H1 (cell line): ENCODE measurements at regions not wholly inside any gene's neighbourhood (a gene's known extent, or its start where the extent isn't known, plus 50 kb on each side); places are given as distances from the start of the nearest gene placed in this dataset.

Experiments
- CTCF ChIA-PET: fragments of 300-600 bp; sonication (Branson Sonifier 250); formaldehyde crosslinking; loops from one replicate; lab custom pipeline; 2021; ENCODE audit not compliant: partially characterized antibody; lab: Charles Lee
- POLR2A ChIA-PET: fragments of 300-600 bp; sonication (Branson Sonifier 250); formaldehyde crosslinking; loops from one replicate; lab custom pipeline; 2021; ENCODE audit warnings: inconsistent platforms; ENCODE audit not compliant: partially characterized antibody; lab: Charles Lee
- DNase-seq, 2 experiments: peaks; one replicate each; pipeline versions ENCODE4 v3.0.0 to v3.0.0-alpha.2; 2010 to 2022; ENCODE audit warnings: low spot score in 2 of 2, low read depth in 1 of 2, mixed read lengths in 1 of 2
- FAIRE-seq: peaks from 2 replicates; lab custom pipeline; 2011; peaks lifted over from hg19 to GRCh38; lab: Jason Lieb, UNC
- H2AFZ ChIP-seq: 2 replicates; pipeline ENCODE4 v1.8.1; 2012; ENCODE audit warnings: low read length, inconsistent platforms
- H2AK5ac ChIP-seq: 2 replicates; pipeline ENCODE4 v1.6.1; 2013; ENCODE audit warnings: low read depth, low read length
- H2BK120ac ChIP-seq: replicated peaks from 2 replicates; pipeline ENCODE3; 2013; ENCODE audit warnings: low read depth, low read length, inconsistent platforms
- H2BK12ac ChIP-seq: 2 replicates; pipeline ENCODE4 v1.6.1; 2013; ENCODE audit warnings: low read depth, low read length
- H2BK15ac ChIP-seq: 2 replicates; pipeline ENCODE4 v1.6.1; 2013; ENCODE audit warnings: low read length
- H2BK20ac ChIP-seq: 2 replicates; pipeline ENCODE4 v1.6.1; 2013; ENCODE audit warnings: low read length
- H2BK5ac ChIP-seq: 2 replicates; pipeline ENCODE4 v1.6.1; 2013; ENCODE audit warnings: low read depth, low read length
- H3K14ac ChIP-seq: 2 replicates; pipeline ENCODE4 v1.6.1; 2013; ENCODE audit warnings: inconsistent platforms; ENCODE audit not compliant: insufficient read length
- H3K18ac ChIP-seq: 2 replicates; pipeline ENCODE4 v1.6.1; 2013; ENCODE audit warnings: low read length; ENCODE audit errors: extremely low read depth
- H3K23ac ChIP-seq: 2 replicates; pipeline ENCODE4 v1.6.1; 2013; ENCODE audit warnings: inconsistent platforms; ENCODE audit not compliant: insufficient read length
- H3K23me2 ChIP-seq: 2 replicates; pipeline ENCODE4 v1.6.1; 2013; ENCODE audit warnings: low read depth, low read length
- H3K27ac ChIP-seq: 2 replicates; pipeline ENCODE4 v1.6.1; 2011; ENCODE audit warnings: low read depth, low read length, inconsistent platforms
- H3K27me3 ChIP-seq, 4 experiments: replicated peaks in 1 of 4; 1 replicate in 1 of 4; 2 replicates in 3 of 4; pipeline versions ENCODE4 v1.6.1 to v1.8.1; 2011 to 2013; ENCODE audit warnings: low read length in 3 of 4, mild to moderate bottlenecking in 3 of 4, inconsistent platforms in 2 of 4, mixed read lengths in 2 of 4, moderate library complexity in 1 of 4; ENCODE audit not compliant: control insufficient read depth in 3 of 4, insufficient read depth in 3 of 4; ENCODE audit errors: extremely low read depth in 1 of 4
- H3K36me3 ChIP-seq, 4 experiments: 2 replicates each; pipeline versions ENCODE4 v1.6.1 to v1.8.1; 2011 to 2013; ENCODE audit warnings: mild to moderate bottlenecking in 4 of 4, low read length in 3 of 4, moderate library complexity in 2 of 4, control low read depth in 1 of 4, inconsistent platforms in 1 of 4; ENCODE audit not compliant: insufficient read depth in 4 of 4, control insufficient read depth in 2 of 4
- H3K4ac ChIP-seq: replicated peaks from 2 replicates; pipeline ENCODE3; 2013; ENCODE audit warnings: low read length, low read depth, mixed read lengths, inconsistent platforms; ENCODE audit not compliant: insufficient read length
- H3K4me1 ChIP-seq, 4 experiments: replicated peaks in 1 of 4; 1 replicate in 1 of 4; 2 replicates in 3 of 4; pipeline versions ENCODE4 v1.6.1 to v1.8.1; 2011 to 2013; ENCODE audit warnings: low read length in 3 of 4, inconsistent platforms in 2 of 4, mixed read lengths in 1 of 4; ENCODE audit not compliant: insufficient read depth in 4 of 4, control insufficient read depth in 3 of 4
- H3K4me2 ChIP-seq, 2 experiments: 2 replicates each; pipeline versions ENCODE4 v1.6.1 to v1.8.1; 2011 to 2013; ENCODE audit warnings: low read depth in 2 of 2, low read length in 2 of 2, control low read depth in 1 of 2, inconsistent platforms in 1 of 2, mild to moderate bottlenecking in 1 of 2; ENCODE audit not compliant: insufficient read depth in 1 of 2
- H3K4me3 ChIP-seq, 4 experiments: fragments of 200-600, 300-600 bp in 1 of 4; sonication (generic), shearing (Covaris generic), sonication (Bioruptor Twin) in 1 of 4; 2 replicates each; pipeline versions ENCODE4 v1.5.1 to v1.8.1; 2011 to 2016; ENCODE audit warnings: low read length in 4 of 4, low read depth in 3 of 4, control low read depth in 2 of 4, inconsistent platforms in 2 of 4, mild to moderate bottlenecking in 2 of 4, mixed read lengths in 1 of 4, moderate library complexity in 1 of 4; ENCODE audit not compliant: insufficient read depth in 2 of 4; ENCODE audit errors: extremely low read depth in 1 of 4
- H3K56ac ChIP-seq: replicated peaks from 2 replicates; pipeline ENCODE3; 2013; ENCODE audit warnings: low read depth, mild to moderate bottlenecking, mixed read lengths, low read length, inconsistent platforms; ENCODE audit not compliant: insufficient read length
- H3K79me1 ChIP-seq: 2 replicates; pipeline ENCODE4 v1.6.1; 2013; ENCODE audit warnings: low read depth, low read length, control low read depth
- H3K79me2 ChIP-seq, 2 experiments: 2 replicates each; pipeline versions ENCODE4 v1.6.1 to v1.8.1; 2012 to 2013; ENCODE audit warnings: low read length in 2 of 2, mild to moderate bottlenecking in 2 of 2, inconsistent platforms in 1 of 2; ENCODE audit not compliant: insufficient read depth in 2 of 2, control insufficient read depth in 1 of 2
- H3K9ac ChIP-seq, 4 experiments: replicated peaks in 1 of 4; 1 replicate in 1 of 4; 2 replicates in 3 of 4; pipeline versions ENCODE4 v1.6.1 to v1.8.1; 2011 to 2013; ENCODE audit warnings: low read depth in 3 of 4, low read length in 3 of 4, control low read depth in 2 of 4, mild to moderate bottlenecking in 2 of 4, moderate library complexity in 2 of 4, inconsistent platforms in 1 of 4; ENCODE audit errors: extremely low read depth in 1 of 4
- H3K9me3 ChIP-seq, 2 experiments: 2 replicates each; pipeline versions ENCODE4 v1.6.1 to v1.8.1; 2012 to 2013; ENCODE audit warnings: mild to moderate bottlenecking in 2 of 2, moderate library complexity in 2 of 2, control low read depth in 1 of 2, inconsistent platforms in 1 of 2, low read depth in 1 of 2, low read length in 1 of 2, mixed read lengths in 1 of 2; ENCODE audit not compliant: insufficient read depth in 2 of 2
- H4K20me1 ChIP-seq, 2 experiments: replicated peaks in 1 of 2; 2 replicates each; pipeline versions ENCODE3 to v1.8.1; 2011 to 2013; ENCODE audit warnings: inconsistent platforms in 2 of 2, low read length in 2 of 2, mild to moderate bottlenecking in 1 of 2; ENCODE audit not compliant: insufficient read depth in 2 of 2, control insufficient read depth in 1 of 2
- H4K5ac ChIP-seq: 2 replicates; pipeline ENCODE4 v1.6.1; 2013; ENCODE audit warnings: low read length, low read depth, mixed read lengths, inconsistent platforms; ENCODE audit not compliant: insufficient read length
- H4K8ac ChIP-seq: 2 replicates; pipeline ENCODE4 v1.8.0; 2013; ENCODE audit warnings: mild to moderate bottlenecking, moderate library complexity, low read length, inconsistent platforms; ENCODE audit not compliant: insufficient read depth; ENCODE audit errors: extremely low read depth
- H4K91ac ChIP-seq: replicated peaks from 2 replicates; pipeline ENCODE3; 2013; ENCODE audit warnings: low read length, mixed read lengths, inconsistent platforms; ENCODE audit not compliant: insufficient read length
- CBX8 ChIP-seq: fragments of 300-800, 300-1000 bp; sonication (generic); IDR thresholded peaks from 2 replicates; pipeline ENCODE4 v1.7.1; 2016; ENCODE audit warnings: low read depth, low read length, borderline replicate concordance
- CHD1 ChIP-seq: IDR thresholded peaks from 2 replicates; pipeline ENCODE4 v1.6.1; 2012; ENCODE audit warnings: low read depth, low read length, improper control_type of control experiment
- FOSL1 ChIP-seq: IDR thresholded peaks from 2 replicates; pipeline ENCODE4 v1.6.1; 2011; ENCODE audit warnings: mild to moderate bottlenecking, low read depth, low read length, moderate library complexity; ENCODE audit not compliant: insufficient read depth
- GTF2F1 ChIP-seq: IDR thresholded peaks from 2 replicates; pipeline ENCODE4 v1.6.1; 2012; ENCODE audit warnings: low read depth, low read length, improper control_type of control experiment, borderline replicate concordance
- RAD21 ChIP-seq, 2 experiments: IDR thresholded peaks in 1 of 2; conservative IDR thresholded peaks in 1 of 2; 2 replicates each; pipeline ENCODE4 v1.6.1; 2011; ENCODE audit warnings: low read depth in 2 of 2, low read length in 2 of 2, improper control_type of control experiment in 1 of 2, inconsistent platforms in 1 of 2, mild to moderate bottlenecking in 1 of 2, moderate library complexity in 1 of 2
- SIX5 ChIP-seq: IDR thresholded peaks from 2 replicates; pipeline ENCODE4 v1.6.1; 2011; ENCODE audit warnings: mild to moderate bottlenecking, low read depth, low read length
- SUZ12 ChIP-seq: fragments of 200-600 bp; sonication (generic); IDR thresholded peaks from 2 replicates; pipeline ENCODE4 v1.6.1; 2012; ENCODE audit warnings: mild to moderate bottlenecking, inconsistent platforms, low read length, moderate library complexity, mixed read lengths
- TAF7 ChIP-seq: optimal IDR thresholded peaks from 2 replicates; pipeline ENCODE3; 2011; ENCODE audit warnings: low read depth, mild to moderate bottlenecking, inconsistent platforms, low read length, moderate library complexity, borderline replicate concordance
- ZNF274 ChIP-seq: IDR thresholded peaks from 2 replicates; pipeline ENCODE4 v1.7.0; 2012; ENCODE audit warnings: low read length, borderline replicate concordance; ENCODE audit errors: extremely low read depth
- WGBS, 2 experiments: shearing (Covaris generic) in 1 of 2; methylation state at CpG; one replicate each; pipeline versions ENCODE4 v1.1.6 to v1.1.7; 2013 to 2015; ENCODE audit warnings: low lambda C conversion rate in 2 of 2, mixed read lengths in 2 of 2, inconsistent platforms in 1 of 2, low coverage in 1 of 2, missing lambda C conversion rate in 1 of 2; ENCODE audit not compliant: insufficient replicate concordance in 2 of 2, insufficient coverage in 1 of 2, insufficient read length in 1 of 2; ENCODE audit errors: extremely low coverage in 1 of 2, missing lambda C conversion rate in 1 of 2; 5-methylcytosine and 5-hydroxymethylcytosine counted together

DNA sequence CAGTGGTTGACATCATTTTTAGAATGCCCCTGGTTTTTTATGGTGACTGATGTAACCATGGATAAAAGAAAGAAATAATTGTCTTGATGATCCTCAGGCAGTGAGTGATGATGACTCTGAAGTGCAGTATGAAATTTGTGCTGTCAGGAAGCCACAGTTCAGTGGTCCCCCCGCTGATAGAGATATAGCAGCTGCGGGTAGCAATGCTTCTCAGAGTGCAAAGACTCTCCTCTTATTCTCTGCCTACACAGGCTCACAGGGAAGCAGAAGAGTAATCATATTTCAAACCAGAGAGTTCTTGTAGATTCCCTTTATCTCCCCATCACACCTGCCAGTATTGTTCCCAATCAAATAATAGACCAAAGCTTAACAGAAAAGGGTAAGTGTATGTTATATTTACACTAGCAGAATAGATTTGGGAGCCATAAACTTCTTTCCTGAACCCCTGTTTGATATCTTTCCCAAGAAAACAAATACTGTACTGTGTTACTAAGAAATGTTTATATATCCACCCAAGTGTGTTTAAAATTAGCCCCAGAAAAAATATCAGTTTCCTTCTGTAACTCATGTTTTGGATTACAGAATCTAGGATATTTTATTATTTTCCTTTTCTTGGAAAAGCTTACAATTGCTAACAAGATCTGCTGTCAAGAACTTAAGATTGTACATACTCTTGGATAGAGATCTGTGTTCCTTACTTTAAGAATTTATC lies 1817.4 kb upstream of the FLRT2 start:
- no peaks in the 10 kb centered on the region for H3K36me3 ChIP-seq
- H3K23me2 ChIP-seq, result no peaks in the 10 kb centered on the region
- no peak overlapping the region for H4K91ac ChIP-seq
- H2BK5ac ChIP-seq, result no peak overlapping the region
- H2BK120ac ChIP-seq, result no peak overlapping the region
- H2BK15ac ChIP-seq, result no peak overlapping the region
- H3K4me3 ChIP-seq, result no peak overlapping the region
- H4K8ac ChIP-seq, result no peak overlapping the region
- no peak overlapping the region for H3K18ac ChIP-seq
- H3K23ac ChIP-seq, result no peak overlapping the region
- DNase-seq (no peak), FAIRE-seq (no peak)
- H2BK12ac ChIP-seq, result no peak overlapping the region
- no peaks in the 10 kb centered on the region for H3K79me1 ChIP-seq
- H2AFZ ChIP-seq, result no peak overlapping the region
- H3K14ac ChIP-seq, result no peak overlapping the region
- H2BK20ac ChIP-seq, result no peak overlapping the region
- H2AK5ac ChIP-seq, result no peak overlapping the region
- POLR2A ChIA-PET, result no interaction called here
- no peak overlapping the region for H3K4me2 ChIP-seq
- H3K9ac ChIP-seq, result no peak overlapping the region
- CTCF ChIA-PET, result interaction anchor here (0.9 kb wide), 1 partner anchor 39 kb away, joined by 3 read pairs; no protein-coding TSS in a partner anchor
- H3K27me3 ChIP-seq, result peaks cover 0 to 2% (median 0%) of the 10 kb centered on the region in 4 experiments; a peak in 1 of 7 replicates
- H3K4me1 ChIP-seq, result no peaks in the 10 kb centered on the region
- WGBS, 2 experiments, result 86% methylated on average over 2 of the region's 2 CpGs; no CpG with 5 or more reads in 1 of the 2 experiments
- H3K27ac ChIP-seq, result no peak overlapping the region
- no peak overlapping the region for H3K4ac ChIP-seq
- H4K5ac ChIP-seq, result no peak overlapping the region
- TF ChIP-seq SIX5 (no peak), RAD21 (IDR thresholded peaks at IDR 0.05 in 1 of 2, conservative IDR thresholded peaks at IDR 0.05 in 1 of 2; ENCODE audit: low read depth in 2 of 2, low read length in 2 of 2) (no peak), GTF2F1 (no peak), TAF7 (no peak), SUZ12 (no peak), CBX8 (no peak), FOSL1 (no peak), CHD1 (no peak), ZNF274 (no peak)
- H3K9me3 ChIP-seq, result no peaks in the 10 kb centered on the region; a peak in 1 of 4 replicates
- H3K56ac ChIP-seq, result no peak overlapping the region
- H3K79me2 ChIP-seq, result no peaks in the 10 kb centered on the region
- H4K20me1 ChIP-seq, result no peaks in the 10 kb centered on the region
